ENCODE measurements at regions not wholly inside any gene's neighbourhood (a gene's known extent, or its start where the extent isn't known, plus 50 kb on each side); places are given as distances from the start of the nearest gene placed in this dataset.

GRCh38 chr5:168104811-168105481, 186.5 kb upstream of the WWC1 start:
- intact Hi-C loops (cut with micrococcal nuclease), result no loop called here
- H3K36me3 ChIP-seq (ENCODE audit: control insufficient read depth, insufficient read depth, low read length), result no peaks in the 10 kb centered on the region
- Mint-ChIP-seq H3K36me3 (no peaks in the 10 kb centered on the region), H3K4me3 (no peak overlapping the region), H3K27me3 (ENCODE audit: low read depth in 2 of 2) (peaks cover 6 to 21% of the 10 kb centered on the region in 2 donors), H3K27ac (no peak overlapping the region), H3K4me1 (no peaks in the 10 kb centered on the region), H3K9me3 (no peaks in the 10 kb centered on the region)
- H3K27ac ChIP-seq (ENCODE audit: low read length), result no peak overlapping the region
- no peak for TF ChIP-seq CTCF (IDR thresholded peaks at IDR 0.05)
- DNase-seq (no peak), ATAC-seq (no peak)
- H3K27me3 ChIP-seq (ENCODE audit: control insufficient read depth, insufficient read depth, low read length), result no peaks in the 10 kb centered on the region
- no peak overlapping the region for H3K4me3 ChIP-seq (ENCODE audit: low read length)
- no peaks in the 10 kb centered on the region for H3K4me1 ChIP-seq (ENCODE audit: control insufficient read depth, insufficient read depth, low read length)
- no peaks in the 10 kb centered on the region for H3K9me3 ChIP-seq (ENCODE audit: control insufficient read depth, insufficient read depth, low read length)
- WGBS (ENCODE audit: insufficient coverage), result 55% methylated on average over 7 of the region's 7 CpGs

- Histone ChIP-seq H3K4me3 (ENCODE audit: low read length) (no peak overlapping the region), H3K36me3 (ENCODE audit: control insufficient read depth, insufficient read depth, low read length) (no peaks in the 10 kb centered on the region), H3K9me3 (ENCODE audit: control insufficient read depth, insufficient read depth, low read length) (no peaks in the 10 kb centered on the region), H3K27ac (ENCODE audit: low read length) (no peak overlapping the region), H3K27me3 (ENCODE audit: control insufficient read depth, insufficient read depth, low read length) (no peaks in the 10 kb centered on the region), H3K4me1 (ENCODE audit: control insufficient read depth, insufficient read depth, low read length) (no peaks in the 10 kb centered on the region)
- no peaks in the 10 kb centered on the region for H3K36me3 Mint-ChIP-seq
- 83% methylated on average over 7 of the region's 8 CpGs for WGBS (ENCODE audit: insufficient coverage)
- intact Hi-C loops (cut with micrococcal nuclease), result no loop called here
- DNase-seq (no peak), ATAC-seq (no peak)
- no peak for TF ChIP-seq CTCF (IDR thresholded peaks at IDR 0.05)
- no peak overlapping the region for H3K27ac Mint-ChIP-seq
- H3K4me3 Mint-ChIP-seq, result no peak overlapping the region
- H3K27me3 Mint-ChIP-seq (ENCODE audit: low read depth in 2 of 2), result peaks cover 6 to 28% of the 10 kb centered on the region in 2 donors
- H3K4me1 Mint-ChIP-seq, result no peaks in the 10 kb centered on the region
- no peaks in the 10 kb centered on the region for H3K9me3 Mint-ChIP-seq
Observed at GRCh38 chr5:168106008-168106761, 185.3 kb upstream of the WWC1 start.

GRCh38 chr5:168109441-168109840, 182.0 kb upstream of the WWC1 start:
- Histone ChIP-seq H3K27me3 (ENCODE audit: control insufficient read depth, insufficient read depth, low read length) (no peaks in the 10 kb centered on the region), H3K27ac (ENCODE audit: low read length) (no peak overlapping the region), H3K4me3 (ENCODE audit: low read length) (no peak overlapping the region), H3K36me3 (ENCODE audit: control insufficient read depth, insufficient read depth, low read length) (no peaks in the 10 kb centered on the region), H3K9me3 (ENCODE audit: control insufficient read depth, insufficient read depth, low read length) (no peaks in the 10 kb centered on the region), H3K4me1 (ENCODE audit: control insufficient read depth, insufficient read depth, low read length) (no peaks in the 10 kb centered on the region)
- no peak for DNase-seq
- Mint-ChIP-seq H3K4me1 (no peaks in the 10 kb centered on the region), H3K27me3 (ENCODE audit: low read depth in 2 of 2) (peaks cover 6 to 37% of the 10 kb centered on the region in 2 donors), H3K4me3 (no peak overlapping the region), H3K27ac (no peak overlapping the region), H3K36me3 (no peaks in the 10 kb centered on the region), H3K9me3 (no peaks in the 10 kb centered on the region)
- no peak for TF ChIP-seq CTCF (IDR thresholded peaks at IDR 0.05)
- WGBS (ENCODE audit: insufficient coverage), result 88% methylated on average over 5 of the region's 5 CpGs
- intact Hi-C loops (cut with micrococcal nuclease), result no loop called here
- no peak for ATAC-seq

Data from natural killer cell (primary cell).